Islet of Langerhans (tissue), 1 donor: ENCODE measurements at regions not wholly inside any gene's neighbourhood (a gene's known extent, or its start where the extent isn't known, plus 50 kb on each side); places are given as distances from the start of the nearest gene placed in this dataset.

ENCODE experiments used
- FAIRE-seq: peaks from one replicate; lab custom pipeline; 2011; peaks lifted over from hg19 to GRCh38; lab: Jason Lieb, UNC

DNA sequence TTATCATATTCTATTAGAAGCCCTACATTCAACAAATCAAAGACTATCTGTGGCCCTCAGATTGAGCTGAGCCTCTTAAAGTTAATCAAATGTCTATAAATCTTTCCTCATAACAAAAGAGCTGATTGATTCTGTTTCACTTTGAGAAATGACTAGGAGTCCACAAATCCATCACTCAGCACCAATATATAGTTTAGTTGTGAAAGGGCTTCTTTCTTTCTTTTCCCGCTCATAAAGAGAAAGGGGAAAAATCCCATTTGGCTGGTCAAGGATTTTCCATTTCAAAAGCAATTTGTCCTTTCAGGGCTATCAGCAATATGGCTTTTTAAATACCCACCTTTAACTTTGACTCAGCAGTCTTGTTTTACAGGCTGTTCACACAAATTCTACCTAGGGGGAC is 408.5 kb upstream of the PCDH20 start:
- FAIRE-seq = no peak

DNA sequence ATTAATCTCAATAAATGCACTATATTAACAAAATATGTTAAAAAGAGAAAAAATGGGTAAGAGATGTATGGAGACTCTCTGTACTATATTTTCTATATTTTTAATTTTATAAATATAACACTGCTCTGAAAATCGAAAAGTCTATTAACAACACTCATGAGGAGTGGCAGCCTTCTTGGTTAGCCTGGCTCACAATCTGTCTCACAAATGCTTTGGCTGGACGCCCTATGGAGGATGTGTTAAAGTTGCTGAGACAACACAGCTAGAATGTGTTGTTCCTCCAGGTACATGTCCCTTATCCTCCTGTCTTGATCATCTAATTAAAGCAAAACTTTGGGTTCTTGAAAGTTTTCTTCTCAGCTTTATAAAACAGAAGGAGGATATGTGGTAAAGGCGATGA is 396.6 kb upstream of the PCDH20 start:
- FAIRE-seq = no peak

DNA sequence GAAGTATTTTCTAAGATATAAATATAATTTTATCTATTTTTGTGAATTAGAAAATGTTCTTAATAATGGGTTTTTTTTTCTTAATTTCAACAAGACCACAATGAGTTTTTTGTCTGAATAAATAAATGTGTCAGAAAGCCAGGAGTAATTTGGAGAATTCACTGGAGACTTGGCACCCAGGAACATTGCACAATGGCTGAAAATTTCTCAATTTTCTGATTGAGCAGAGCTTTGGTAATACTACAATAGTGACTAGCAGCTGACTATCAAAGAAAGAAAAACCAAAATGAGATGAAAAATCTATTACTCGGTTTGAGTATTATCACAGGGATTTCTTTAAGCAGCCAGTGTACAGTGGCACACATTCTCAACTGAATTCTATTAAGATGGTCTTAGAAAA is 394.4 kb upstream of the PCDH20 start:
- no peak for FAIRE-seq

DNA sequence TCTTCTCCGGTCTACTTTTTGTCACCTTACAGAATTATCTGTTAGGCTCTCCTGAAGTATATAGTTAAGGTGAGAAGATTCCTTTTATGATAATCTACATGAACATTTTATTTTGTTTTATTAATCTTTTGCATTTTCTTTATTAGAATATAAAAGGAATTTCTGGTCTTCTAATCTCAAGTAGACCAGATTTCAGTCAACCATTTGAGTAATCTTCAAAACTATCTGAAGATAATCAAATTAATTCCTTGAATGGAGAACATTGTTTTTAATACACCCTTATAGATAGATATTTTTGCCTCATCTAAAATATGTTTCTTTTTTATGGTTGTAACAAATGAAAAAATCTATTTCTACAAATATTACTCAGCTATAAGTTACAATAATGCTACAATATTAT is 381.7 kb upstream of the PCDH20 start:
- no peak for FAIRE-seq

DNA sequence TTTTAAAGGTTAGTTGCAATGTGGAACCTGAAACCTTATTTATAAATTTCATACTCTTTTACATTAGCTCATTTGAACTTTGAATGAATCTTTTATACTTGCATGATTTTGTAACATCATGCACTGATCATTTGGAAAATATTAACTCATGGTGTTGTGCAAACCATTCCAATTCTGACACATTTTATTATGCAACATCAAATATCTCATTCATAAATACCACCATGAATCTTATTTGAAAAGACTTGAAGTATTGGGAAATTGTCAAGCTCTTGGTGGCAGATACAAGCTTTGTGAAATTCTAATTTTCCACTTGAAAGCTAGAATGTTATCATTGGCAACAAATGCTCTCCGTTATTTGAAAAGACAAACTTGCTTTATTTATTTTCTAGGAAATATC is 379.9 kb upstream of the PCDH20 start:
- no peak for FAIRE-seq

DNA sequence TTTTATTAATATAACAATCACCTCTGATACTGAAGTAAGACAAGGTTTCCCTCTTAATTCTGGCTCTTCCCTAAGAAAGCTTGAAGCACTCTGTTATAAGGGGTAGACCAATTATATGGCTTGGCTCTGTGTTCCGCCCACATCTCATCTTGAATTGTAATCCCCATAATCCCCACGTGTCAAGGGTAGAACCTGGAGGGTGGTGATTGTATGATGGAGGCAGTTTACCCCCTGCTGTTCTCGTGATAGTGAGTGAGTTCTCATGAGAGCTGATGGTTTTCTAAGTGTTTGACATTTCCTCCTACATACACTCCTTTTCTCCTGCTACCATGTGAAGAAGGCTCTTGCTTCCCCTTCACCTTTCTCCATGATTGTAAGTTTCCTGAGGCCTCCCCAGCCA is 363.8 kb upstream of the PCDH20 start:
- no peak for FAIRE-seq

DNA sequence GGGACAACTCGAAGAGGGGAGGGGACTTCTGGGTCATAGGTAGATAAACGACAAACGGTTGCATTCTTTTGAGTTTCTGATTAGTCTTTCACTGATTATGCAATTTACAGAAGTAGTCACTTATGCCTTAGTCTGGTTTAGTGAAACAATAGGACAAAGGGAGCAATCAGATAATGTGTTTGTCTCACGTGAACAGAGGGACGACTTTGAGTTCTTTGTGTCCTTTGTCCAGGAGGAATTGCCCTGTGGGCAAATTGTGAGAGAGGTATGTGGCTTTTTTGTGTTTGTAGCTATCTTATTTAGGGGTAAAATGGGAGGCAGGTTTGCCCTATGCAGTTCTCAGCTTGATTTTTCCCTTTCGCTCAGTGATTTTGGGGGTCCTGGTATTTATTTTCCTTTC is 362.9 kb upstream of the PCDH20 start:
- FAIRE-seq = no peak

DNA sequence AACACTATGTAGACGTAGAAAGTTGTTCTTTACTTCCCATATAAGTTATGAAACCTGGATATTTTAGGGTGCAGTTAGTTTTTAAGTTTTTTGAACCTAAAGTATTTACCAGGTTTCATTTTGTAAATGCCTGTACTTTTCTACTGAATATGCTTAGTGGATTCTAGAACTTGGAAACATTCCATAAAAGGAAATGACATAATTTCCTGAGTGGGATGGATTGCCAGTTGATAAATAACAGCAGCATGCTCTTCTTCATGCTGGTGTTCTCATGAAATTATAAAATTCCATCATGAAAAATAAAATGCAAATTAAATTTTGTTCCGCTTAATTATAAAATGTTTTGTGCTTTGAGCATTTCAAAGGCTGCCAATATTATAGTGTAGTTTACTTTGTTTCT is 362.2 kb upstream of the PCDH20 start:
- peak; percentile 71 for FAIRE-seq

DNA sequence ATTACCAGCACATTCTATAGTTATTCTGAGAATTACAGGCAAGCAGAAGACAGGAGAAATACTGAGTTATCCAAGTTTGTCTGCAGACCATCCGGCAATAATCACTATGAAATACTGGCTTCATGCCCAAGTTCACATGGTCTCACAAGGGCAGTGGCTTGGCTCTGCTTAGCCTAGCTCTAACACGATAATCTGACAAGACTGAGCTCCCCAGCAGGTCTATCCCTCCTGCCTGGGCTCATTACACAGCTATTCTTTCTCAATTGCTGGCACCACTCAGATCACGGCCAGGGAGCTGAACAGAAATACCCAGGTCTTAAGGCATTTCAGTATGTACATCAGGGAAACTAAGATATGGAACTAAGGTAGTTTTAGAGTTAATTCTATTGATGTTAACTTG is 361.6 kb upstream of the PCDH20 start:
- FAIRE-seq = no peak

DNA sequence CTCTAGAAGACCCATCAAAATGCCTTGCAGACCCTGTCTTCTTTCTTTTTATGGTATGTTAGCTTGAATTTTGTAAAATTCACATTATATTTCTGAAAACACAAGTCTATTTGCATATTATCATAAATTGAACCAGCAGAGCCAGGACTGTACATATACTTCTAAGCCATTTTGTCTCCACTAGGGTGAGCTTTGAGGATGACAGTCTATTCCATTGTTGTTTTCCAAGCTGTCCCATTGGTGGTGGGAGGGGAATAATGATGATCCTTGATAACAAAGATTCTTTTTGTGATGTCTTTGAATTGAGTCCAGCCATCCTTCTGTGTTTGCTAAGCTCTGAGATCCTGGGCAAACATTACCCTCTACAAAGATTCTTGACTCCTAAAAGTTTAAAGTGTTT is 359.3 kb upstream of the PCDH20 start:
- FAIRE-seq = no peak

DNA sequence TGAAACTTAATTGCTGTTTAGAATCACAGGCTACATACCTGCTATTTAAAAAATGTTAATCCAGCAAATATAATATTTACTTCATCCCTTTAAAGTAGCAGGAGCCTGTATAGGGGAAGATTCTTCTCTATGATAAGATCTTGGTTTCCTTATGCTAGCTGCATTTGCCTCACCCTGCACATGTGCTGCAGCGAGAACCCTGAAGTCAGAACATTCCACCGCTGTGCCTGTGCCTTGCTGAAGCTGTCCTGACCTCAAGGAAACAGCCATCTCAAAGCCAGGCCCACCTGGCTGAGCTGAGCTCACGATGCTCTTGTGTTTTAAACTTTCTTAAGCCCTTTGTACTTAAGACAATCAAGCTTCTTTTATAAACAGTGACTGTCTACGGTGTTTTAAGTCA is 355.0 kb upstream of the PCDH20 start:
- FAIRE-seq = no peak

DNA sequence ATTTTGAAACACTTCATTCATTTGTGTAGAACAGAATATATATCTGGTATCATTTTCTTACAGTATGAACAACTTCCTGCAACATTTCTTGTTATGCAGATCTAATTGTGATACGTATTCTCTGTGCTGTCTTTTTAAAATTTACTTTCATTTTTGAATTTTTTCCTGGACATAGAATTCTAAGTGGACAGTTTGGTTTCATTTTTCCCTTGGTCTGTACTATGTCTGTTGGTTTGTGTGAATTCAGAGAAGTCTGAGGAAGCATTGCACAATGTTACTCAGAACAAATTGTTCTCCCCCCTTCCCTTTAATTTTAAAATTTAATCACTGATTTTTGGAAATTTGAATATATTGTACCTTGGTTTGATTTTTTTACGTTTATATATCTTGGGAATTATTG is 352.5 kb upstream of the PCDH20 start:
- FAIRE-seq = no peak

DNA sequence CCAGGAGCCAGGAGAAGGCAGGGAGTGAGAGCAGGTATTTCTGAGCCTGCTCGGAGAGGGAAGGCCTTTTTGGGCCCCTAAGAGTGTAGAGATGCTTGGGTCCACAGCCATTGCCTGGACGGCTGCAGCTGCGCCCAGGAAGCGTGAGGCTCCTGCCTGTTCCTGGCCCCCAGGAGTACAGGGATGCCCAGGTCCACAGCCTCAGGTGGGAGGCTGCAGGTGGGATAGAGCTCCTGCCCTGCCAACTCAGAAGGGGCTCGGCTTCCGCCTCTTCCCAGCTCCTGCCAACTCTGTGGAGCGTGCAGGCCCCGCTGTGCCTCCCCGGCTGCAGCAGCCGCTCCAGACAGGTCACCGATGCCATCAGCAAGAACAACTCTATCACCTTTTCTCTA is 351.0 kb upstream of the PCDH20 start:
- FAIRE-seq = no peak

DNA sequence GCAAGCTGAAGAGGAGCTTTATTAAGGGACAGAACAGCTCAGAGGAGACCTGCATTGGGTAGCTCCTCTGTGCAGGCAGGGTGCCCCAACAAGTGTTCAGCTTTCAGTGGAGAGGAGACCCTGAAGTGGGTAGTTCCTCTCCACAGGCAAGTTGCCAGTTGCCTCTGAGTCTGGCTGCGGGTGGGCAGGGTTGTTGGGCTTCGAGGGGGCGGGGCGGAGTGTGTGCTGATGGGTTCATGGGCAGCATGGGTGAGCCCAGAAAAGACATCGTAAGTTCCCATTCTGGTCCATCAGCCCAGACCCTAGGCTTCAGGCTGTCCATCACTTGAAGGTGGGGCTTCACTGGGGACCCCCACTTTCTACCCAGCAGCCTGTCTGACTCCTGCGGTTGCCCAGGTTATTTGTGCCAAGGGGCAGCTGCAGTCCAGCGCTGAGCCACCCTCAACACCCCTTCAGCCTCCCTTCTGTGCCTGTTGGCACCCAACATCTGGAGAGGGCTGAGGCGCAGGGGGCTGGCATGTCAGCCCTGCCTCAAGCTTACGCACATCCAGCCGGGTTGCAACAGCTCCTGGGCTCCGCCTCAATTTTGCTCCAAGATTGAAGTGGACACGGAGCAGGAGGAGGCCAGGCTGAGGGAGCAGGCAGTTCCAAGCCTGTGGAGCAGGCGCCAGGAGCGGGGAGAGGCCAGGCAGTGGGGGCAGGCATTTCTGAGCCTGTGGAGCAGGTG is 350.5 kb upstream of the PCDH20 start:
- FAIRE-seq = no peak

DNA sequence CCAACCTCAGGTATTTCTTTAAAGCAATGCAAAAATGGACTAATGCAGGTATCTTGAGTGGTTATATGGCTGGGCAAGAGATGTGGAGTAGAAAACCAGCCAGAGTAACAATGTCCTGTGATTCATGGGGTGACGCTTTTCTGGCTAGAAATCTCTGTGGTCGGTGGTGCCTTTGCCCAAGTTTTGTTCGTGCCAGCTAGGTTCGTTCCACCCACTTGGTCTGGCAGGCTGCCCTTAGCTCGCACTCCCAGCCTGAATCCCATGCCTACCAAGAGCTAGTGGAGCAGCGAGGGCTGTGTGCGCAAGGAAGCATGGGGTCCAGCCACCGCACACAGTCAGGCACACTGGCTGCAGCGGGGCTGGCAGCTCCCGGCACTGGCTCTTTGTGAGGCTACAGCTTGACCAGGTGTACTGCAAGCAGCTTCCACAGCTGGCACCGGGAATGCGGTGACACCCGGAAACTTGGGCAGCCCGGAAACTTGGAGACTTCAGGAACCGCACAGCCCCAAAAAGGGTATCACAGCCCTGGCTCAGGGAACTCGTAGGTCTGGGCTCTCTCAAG is 349.6 kb upstream of the PCDH20 start:
- FAIRE-seq = no peak

DNA sequence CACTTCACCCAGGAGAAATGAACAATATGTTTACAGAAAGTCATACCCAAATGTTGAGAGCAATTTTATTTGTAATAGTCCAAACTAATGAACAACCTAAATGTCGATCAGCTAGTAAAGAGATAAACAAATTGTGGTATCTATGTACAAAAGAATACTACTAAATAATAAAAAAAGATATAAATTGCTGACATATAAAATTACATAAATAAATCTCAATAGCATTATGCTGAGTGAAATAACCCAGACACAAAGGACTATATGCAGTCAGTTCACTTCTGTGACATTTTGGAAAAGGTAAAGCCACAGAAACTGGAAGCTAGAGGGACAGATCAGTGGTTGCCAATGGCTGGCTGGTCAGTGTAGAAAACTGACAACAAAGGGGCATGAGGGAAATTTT is 346.0 kb upstream of the PCDH20 start:
- no peak for FAIRE-seq

DNA sequence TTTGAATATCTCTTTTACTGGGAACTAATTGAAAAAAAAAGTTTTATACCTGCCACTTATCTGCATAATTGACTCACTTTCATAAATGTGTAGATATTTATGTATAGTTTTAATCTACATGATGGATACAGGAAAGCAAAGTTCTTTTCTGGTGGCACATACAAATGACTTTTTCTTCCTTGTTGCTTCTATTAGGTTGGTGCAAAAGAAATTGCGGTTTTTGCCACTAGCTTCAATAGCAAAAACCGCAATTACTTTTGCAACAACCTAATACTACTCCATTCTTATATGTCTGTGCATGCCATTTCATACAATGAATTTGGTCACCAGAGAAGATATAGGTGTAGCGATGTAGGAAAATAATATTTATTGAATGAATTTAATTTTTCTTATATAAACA is 344.5 kb upstream of the PCDH20 start:
- no peak for FAIRE-seq

DNA sequence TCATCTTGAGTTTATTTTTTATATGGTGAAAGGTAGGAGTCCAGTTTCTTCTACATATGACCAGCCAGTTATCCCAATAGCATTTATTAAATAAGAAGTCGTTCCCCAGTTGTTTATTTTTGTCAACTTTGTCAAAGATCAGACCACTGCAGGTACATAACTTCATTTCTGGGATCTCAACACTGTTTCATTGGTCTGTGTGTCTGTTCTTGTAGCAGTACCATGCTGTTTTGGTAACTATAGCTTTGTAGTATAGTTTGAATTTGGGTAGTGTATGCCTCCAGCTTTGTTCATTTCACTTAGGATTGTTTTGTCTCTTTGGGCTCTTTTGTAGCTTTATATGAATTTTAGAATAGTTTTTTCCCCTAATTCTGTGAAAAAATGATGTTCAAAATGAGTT is 340.4 kb upstream of the PCDH20 start:
- no peak for FAIRE-seq

DNA sequence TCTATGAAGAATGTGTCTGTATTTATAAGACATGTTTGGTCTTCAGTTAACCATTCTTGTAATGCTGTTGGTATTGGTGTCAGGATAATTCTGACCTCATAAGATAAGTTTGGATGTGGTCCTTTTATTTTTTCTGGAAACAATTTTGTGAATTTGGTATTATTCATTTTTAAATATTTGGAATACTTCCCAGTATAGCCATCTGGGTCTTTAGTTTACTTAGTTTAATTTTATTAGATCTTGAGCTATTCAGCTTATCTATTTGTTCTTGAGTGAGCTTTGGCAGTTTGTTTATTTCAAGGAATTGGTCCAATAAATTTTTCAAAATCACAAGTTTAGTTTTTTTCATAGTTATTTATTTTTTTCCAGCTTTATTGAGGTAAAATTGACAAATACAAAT is 335.4 kb upstream of the PCDH20 start:
- FAIRE-seq = no peak

DNA sequence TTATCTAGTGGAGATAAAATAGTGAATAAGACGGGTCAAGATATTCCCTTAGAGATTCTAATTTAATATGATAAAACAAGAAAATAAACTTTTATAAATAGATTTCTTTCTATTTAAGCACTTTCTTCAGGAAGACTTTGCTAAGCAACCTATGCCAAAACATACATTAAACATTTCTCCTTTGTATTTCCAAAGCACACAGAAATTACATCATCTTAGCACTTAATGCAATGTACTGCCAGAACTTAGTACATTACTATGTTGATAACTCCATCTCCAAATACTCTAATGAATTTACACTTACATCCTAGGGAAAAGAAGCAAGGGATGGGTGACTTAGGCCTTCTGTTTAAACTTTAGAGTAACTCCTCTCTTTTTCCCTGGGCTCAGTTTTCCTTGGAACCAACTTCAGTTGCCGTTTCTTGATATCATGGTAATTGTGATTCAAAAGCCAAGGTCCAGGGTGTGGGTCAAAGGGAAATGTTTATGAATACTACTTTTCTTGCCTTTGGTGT is 322.6 kb upstream of the PCDH20 start:
- no peak for FAIRE-seq

DNA sequence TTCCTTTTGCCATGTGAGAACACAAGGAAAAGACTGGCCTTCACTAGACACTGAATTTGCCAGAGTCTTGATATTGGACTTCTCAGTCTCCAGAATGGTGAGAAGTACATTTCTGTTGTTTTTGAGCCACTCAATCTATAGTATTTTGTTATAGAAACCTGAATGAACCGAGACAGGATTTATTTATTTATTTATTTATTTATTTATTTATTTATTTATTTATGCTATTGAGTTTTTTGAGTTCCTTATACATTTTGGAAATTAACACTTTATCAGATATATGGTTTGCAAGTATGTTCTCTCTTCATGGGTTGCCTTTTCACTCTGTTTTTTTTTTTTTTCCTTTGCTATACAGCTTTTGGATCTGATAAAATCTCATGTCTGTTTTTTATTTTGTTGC is 319.0 kb upstream of the PCDH20 start:
- FAIRE-seq = no peak

DNA sequence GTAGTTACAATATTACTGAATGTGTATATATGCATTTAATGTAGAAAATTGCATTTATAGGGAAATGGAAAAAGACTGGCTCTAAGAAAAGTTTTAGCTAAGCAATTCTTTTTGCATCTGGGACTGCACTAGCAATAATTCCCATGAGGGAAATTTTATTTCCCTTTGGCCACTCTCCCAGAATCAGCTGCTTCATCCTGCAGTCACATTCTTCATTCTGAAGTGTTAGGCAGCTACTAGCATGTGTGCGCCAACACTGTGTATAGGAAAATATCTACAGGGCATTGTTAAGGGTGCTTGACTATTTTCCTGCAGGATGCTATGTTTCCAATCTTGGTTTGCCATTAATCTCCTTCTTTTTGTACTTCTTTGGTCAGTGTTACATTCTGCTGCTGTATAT is 312.8 kb upstream of the PCDH20 start:
- no peak for FAIRE-seq

DNA sequence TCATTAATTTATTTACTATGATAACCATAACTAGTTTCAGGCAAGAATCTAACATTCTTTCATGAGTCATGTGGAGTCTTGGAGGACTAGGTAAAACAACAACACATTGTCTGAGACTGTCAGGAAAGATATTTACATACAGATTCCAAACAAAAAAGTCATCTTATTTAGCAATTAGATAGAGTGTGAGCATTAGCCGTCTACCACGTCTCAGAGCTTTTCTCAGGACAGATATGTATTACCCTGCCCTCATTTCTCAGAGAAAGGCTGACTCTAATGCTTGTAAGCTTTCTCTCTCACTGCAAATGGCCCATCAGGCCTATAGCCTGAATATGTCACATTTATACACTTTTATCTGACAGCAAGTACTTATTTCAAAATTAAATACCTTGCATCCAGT is 312.1 kb upstream of the PCDH20 start:
- FAIRE-seq = no peak

DNA sequence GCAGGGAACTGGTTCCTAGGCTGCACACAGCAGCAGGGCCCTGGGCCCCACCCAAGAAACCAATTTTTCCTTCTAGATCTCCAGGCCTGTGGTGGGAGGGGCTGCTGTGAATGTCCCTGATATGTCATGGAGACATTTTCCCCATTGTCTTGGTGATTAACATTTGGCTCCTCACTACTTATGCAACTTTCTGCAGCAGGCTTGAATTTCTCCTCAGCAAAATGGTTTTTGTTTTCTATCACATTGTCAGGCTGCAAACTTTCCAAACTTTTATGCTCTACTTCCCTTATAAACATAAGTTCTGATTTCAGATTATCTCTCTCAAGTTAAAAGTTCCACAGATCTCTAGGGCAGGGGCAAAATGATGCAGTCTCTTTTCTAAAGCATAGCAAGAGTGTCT is 310.2 kb upstream of the PCDH20 start:
- FAIRE-seq = no peak

DNA sequence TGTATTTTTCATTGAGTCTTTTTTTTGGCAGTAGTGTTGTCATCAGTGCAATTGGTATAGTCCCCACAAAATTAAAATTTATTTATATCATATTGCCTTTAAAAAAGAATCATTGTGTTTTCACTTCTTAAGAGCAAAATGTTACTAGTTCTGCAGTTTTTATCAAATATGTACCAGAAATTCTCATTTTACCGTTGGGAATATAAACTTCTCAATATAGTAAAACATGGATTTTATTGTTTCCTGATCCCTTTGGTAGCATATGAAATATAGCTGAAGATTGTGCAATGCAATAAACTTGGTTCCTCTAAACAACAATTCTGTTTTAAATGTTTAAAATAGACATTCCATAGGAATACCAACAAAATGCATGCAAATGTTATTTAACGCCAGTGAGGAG is 306.5 kb upstream of the PCDH20 start:
- FAIRE-seq = no peak
